ENCODE measurements at regions not wholly inside any gene's neighbourhood (a gene's known extent, or its start where the extent isn't known, plus 50 kb on each side); places are given as distances from the start of the nearest gene placed in this dataset.

GRCh38 chrX:76977452-76977851 is 469.7 kb upstream of the FGF16 start:
- dilution Hi-C loops (cut with MboI; ENCODE audit: extremely low pct_ligation_motif_present, low sequenced_read_pairs): no loop called here
- FAIRE-seq: no peak
- TF ChIP-seq, protein P1, sequence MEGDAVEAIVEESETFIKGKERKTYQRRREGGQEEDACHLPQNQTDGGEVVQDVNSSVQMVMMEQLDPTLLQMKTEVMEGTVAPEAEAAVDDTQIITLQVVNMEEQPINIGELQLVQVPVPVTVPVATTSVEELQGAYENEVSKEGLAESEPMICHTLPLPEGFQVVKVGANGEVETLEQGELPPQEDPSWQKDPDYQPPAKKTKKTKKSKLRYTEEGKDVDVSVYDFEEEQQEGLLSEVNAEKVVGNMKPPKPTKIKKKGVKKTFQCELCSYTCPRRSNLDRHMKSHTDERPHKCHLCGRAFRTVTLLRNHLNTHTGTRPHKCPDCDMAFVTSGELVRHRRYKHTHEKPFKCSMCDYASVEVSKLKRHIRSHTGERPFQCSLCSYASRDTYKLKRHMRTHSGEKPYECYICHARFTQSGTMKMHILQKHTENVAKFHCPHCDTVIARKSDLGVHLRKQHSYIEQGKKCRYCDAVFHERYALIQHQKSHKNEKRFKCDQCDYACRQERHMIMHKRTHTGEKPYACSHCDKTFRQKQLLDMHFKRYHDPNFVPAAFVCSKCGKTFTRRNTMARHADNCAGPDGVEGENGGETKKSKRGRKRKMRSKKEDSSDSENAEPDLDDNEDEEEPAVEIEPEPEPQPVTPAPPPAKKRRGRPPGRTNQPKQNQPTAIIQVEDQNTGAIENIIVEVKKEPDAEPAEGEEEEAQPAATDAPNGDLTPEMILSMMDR (optimal IDR thresholded peaks at IDR 0.05 in 1 of 3, IDR thresholded peaks at IDR 0.05 in 1 of 3, conservative IDR thresholded peaks at IDR 0.05 in 1 of 3; ENCODE audit: extremely low read depth in 1 of 3, insufficient read depth in 2 of 3, low read length in 3 of 3): no peak
- no peak for TF ChIP-seq EZH2 (IDR thresholded peaks at IDR 0.05; ENCODE audit: low read length)

DNA sequence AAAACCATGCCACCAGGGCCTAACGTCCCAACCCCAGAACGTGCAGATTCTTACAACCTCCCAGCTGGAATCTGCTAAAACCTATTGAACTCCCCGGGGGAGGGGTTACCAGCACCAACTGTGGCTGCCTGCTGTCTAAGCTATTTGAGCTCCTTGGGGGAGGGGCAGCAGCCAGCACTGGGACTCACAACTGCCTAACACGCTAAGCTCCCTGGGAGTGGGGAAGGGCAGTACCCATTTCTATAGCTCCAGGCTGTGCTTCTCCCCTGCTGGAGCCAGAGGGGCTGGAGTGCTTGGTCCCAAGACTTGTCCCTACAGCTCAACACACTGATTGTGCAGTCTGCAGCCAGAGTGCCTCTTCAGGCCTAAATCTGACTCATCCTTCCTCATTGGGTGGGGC is 459.8 kb upstream of the FGF16 start:
- Histone ChIP-seq H3K27ac (ENCODE audit: control insufficient read depth, insufficient read depth, low read length) (no peak overlapping the region), H3K79me2 (ENCODE audit: control insufficient read depth, insufficient read depth, low read length) (no peaks in the 10 kb centered on the region), H4K20me1 (ENCODE audit: control insufficient read depth, extremely low read depth, insufficient read depth, low read length) (no peaks in the 10 kb centered on the region), H2AFZ (ENCODE audit: control insufficient read depth, low read length) (no peak overlapping the region), H3K4me2 (ENCODE audit: control insufficient read depth, extremely low read depth, insufficient read depth, low read depth, low read length) (no peak overlapping the region), H3K9ac (ENCODE audit: control insufficient read depth, extremely low read depth, insufficient read depth, low read length) (no peak overlapping the region), H3K27me3 (ENCODE audit: control insufficient read depth, extremely low read depth, insufficient read depth, low read length) (no peaks in the 10 kb centered on the region), H3K4me3 (ENCODE audit: control insufficient read depth in 2 of 3, extremely low read depth in 1 of 3, insufficient read depth in 2 of 3, low read depth in 1 of 3, low read length in 3 of 3) (no peak overlapping the region), H3K36me3 (ENCODE audit: control insufficient read depth in 2 of 2, extremely low read depth in 1 of 2, insufficient read depth in 2 of 2, low read length in 2 of 2) (no peaks in the 10 kb centered on the region), H3K9me1 (ENCODE audit: control insufficient read depth, extremely low read depth, insufficient read depth, low read length) (no peaks in the 10 kb centered on the region), H3K9me3 (ENCODE audit: control insufficient read depth, low read depth, low read length) (no peaks in the 10 kb centered on the region), H3K4me1 (ENCODE audit: control insufficient read depth, extremely low read depth, insufficient read depth, low read length) (no peaks in the 10 kb centered on the region)
- TF ChIP-seq, protein P1 (optimal IDR thresholded peaks at IDR 0.05 in 1 of 3, IDR thresholded peaks at IDR 0.05 in 1 of 3, conservative IDR thresholded peaks at IDR 0.05 in 1 of 3; ENCODE audit: extremely low read depth in 1 of 3, insufficient read depth in 2 of 3, low read length in 3 of 3): no peak
- TF ChIP-seq EZH2 (IDR thresholded peaks at IDR 0.05; ENCODE audit: low read length): no peak
- FAIRE-seq (no peak), DNase-seq (ENCODE audit: low read depth, low spot score) (no peak)
- dilution Hi-C loops (cut with MboI; ENCODE audit: extremely low pct_ligation_motif_present, low sequenced_read_pairs): no loop called here

More at GRCh38 chrX:76977452-76977851, 469.7 kb upstream of the FGF16 start:
- H3K79me2 ChIP-seq (ENCODE audit: control insufficient read depth, insufficient read depth, low read length): no peaks in the 10 kb centered on the region
- no peaks in the 10 kb centered on the region for H3K36me3 ChIP-seq (ENCODE audit: control insufficient read depth in 2 of 2, extremely low read depth in 1 of 2, insufficient read depth in 2 of 2, low read length in 2 of 2)
- H3K9me1 ChIP-seq (ENCODE audit: control insufficient read depth, extremely low read depth, insufficient read depth, low read length): no peaks in the 10 kb centered on the region
- no peak overlapping the region for H3K4me3 ChIP-seq (ENCODE audit: control insufficient read depth in 2 of 3, extremely low read depth in 1 of 3, insufficient read depth in 2 of 3, low read depth in 1 of 3, low read length in 3 of 3)
- no peak overlapping the region for H3K9ac ChIP-seq (ENCODE audit: control insufficient read depth, extremely low read depth, insufficient read depth, low read length)
- H3K4me2 ChIP-seq (ENCODE audit: control insufficient read depth, extremely low read depth, insufficient read depth, low read depth, low read length): no peak overlapping the region
- H4K20me1 ChIP-seq (ENCODE audit: control insufficient read depth, extremely low read depth, insufficient read depth, low read length): no peaks in the 10 kb centered on the region
- no peak overlapping the region for H2AFZ ChIP-seq (ENCODE audit: control insufficient read depth, low read length)
- no peaks in the 10 kb centered on the region for H3K9me3 ChIP-seq (ENCODE audit: control insufficient read depth, low read depth, low read length)
- no peak overlapping the region for H3K27ac ChIP-seq (ENCODE audit: control insufficient read depth, insufficient read depth, low read length)
- no peak for DNase-seq (ENCODE audit: low read depth, low spot score)
- H3K27me3 ChIP-seq (ENCODE audit: control insufficient read depth, extremely low read depth, insufficient read depth, low read length): no peaks in the 10 kb centered on the region
- H3K4me1 ChIP-seq (ENCODE audit: control insufficient read depth, extremely low read depth, insufficient read depth, low read length): no peaks in the 10 kb centered on the region
